GM23338 (cell line): ENCODE measurements at regions not wholly inside any gene's neighbourhood (a gene's known extent, or its start where the extent isn't known, plus 50 kb on each side); places are given as distances from the start of the nearest gene placed in this dataset.

Experiments
- ATAC-seq: fragments of 200-7000 bp; cut with Tn5 transposase; 3 replicates; pipeline ENCODE4 v1.9.1; 2020
- DNase-seq: peaks from one replicate; pipeline ENCODE4 v3.0.0-alpha.2; 2015; ENCODE audit warnings: low spot score
- H2AFZ ChIP-seq: fragments of 200-600 bp; sonication (generic); 2 replicates; pipeline ENCODE4 v1.8.0; 2016; ENCODE audit warnings: antibody characterized with exemption, mild to moderate bottlenecking, moderate library complexity
- H3F3A ChIP-seq: fragments of 200-600 bp; sonication (generic); replicated peaks from 2 replicates; pipeline ENCODE4 v1.8.0; 2017; ENCODE audit warnings: antibody characterized with exemption, mixed run types, low read depth
- H3K27ac ChIP-seq: fragments of 200-600 bp; sonication (generic); 2 replicates; pipeline ENCODE4 v1.6.1; 2016; ENCODE audit warnings: low read depth
- H3K27me3 ChIP-seq: fragments of 200-600 bp; sonication (generic); 2 replicates; pipeline ENCODE4 v1.8.0; 2016; ENCODE audit warnings: mild to moderate bottlenecking, mixed run types, moderate library complexity; ENCODE audit not compliant: insufficient read depth
- H3K36me3 ChIP-seq: fragments of 200-600 bp; sonication (generic); 2 replicates; pipeline ENCODE4 v1.8.0; 2016; ENCODE audit warnings: mild to moderate bottlenecking; ENCODE audit not compliant: insufficient read depth
- H3K4me1 ChIP-seq: fragments of 200-600 bp; sonication (generic); 2 replicates; pipeline ENCODE4 v1.8.0; 2016; ENCODE audit warnings: mild to moderate bottlenecking, moderate library complexity; ENCODE audit not compliant: insufficient read depth
- H3K4me2 ChIP-seq: fragments of 200-600 bp; sonication (generic); 2 replicates; pipeline ENCODE4 v1.7.1; 2017; ENCODE audit warnings: mixed run types
- H3K4me3 ChIP-seq: fragments of 200-600 bp; sonication (generic); 2 replicates; pipeline ENCODE4 v1.6.1; 2016; ENCODE audit warnings: mixed run types
- H3K79me2 ChIP-seq: fragments of 200-600 bp; sonication (generic); replicated peaks from 2 replicates; pipeline ENCODE4 v1.8.0; 2017; ENCODE audit warnings: mild to moderate bottlenecking; ENCODE audit not compliant: insufficient read depth
- H3K9me2 ChIP-seq: fragments of 200-600 bp; sonication (generic); 2 replicates; pipeline ENCODE4 v1.8.0; 2017; ENCODE audit not compliant: insufficient read depth
- H4K20me1 ChIP-seq: fragments of 200-600 bp; sonication (generic); replicated peaks from 2 replicates; pipeline ENCODE4 v1.8.0; 2017; ENCODE audit warnings: mild to moderate bottlenecking; ENCODE audit not compliant: insufficient read depth
- H3K27ac Mint-ChIP-seq: 2 replicates; pipeline ENCODE4 v1.8.0; 2020; ENCODE audit warnings: inconsistent platforms, mild to moderate bottlenecking, moderate library complexity, mixed read lengths
- H3K27me3 Mint-ChIP-seq: 3 replicates; pipeline ENCODE4 v1.8.0; 2022; ENCODE audit warnings: low read depth, mild to moderate bottlenecking, moderate library complexity, mixed read lengths, inconsistent platforms; ENCODE audit not compliant: insufficient read depth, poor library complexity
- H3K36me3 Mint-ChIP-seq: 3 replicates; pipeline ENCODE4 v1.8.0; 2021; ENCODE audit warnings: low read depth, mild to moderate bottlenecking, inconsistent platforms, moderate library complexity, mixed read lengths
- H3K4me1 Mint-ChIP-seq: 3 replicates; pipeline ENCODE4 v1.8.0; 2020; ENCODE audit warnings: mild to moderate bottlenecking, inconsistent platforms, mixed read lengths
- H3K4me3 Mint-ChIP-seq: 3 replicates; pipeline ENCODE4 v1.8.0; 2021; ENCODE audit warnings: moderate library complexity, mild to moderate bottlenecking, inconsistent platforms, mixed read lengths
- H3K9me3 Mint-ChIP-seq: 3 replicates; pipeline ENCODE4 v1.8.0; 2020; ENCODE audit warnings: moderate library complexity, mild to moderate bottlenecking, inconsistent platforms, mixed read lengths
- CREB1 ChIP-seq: fragments of 250-450 bp; sonication (Bioruptor Pico); IDR thresholded peaks from 2 replicates; pipeline ENCODE4 v1.5.0; 2020; ENCODE audit warnings: low read depth, mild to moderate bottlenecking, moderate library complexity
- EZH2 ChIP-seq: fragments of 200-600 bp; sonication (generic); IDR thresholded peaks from one replicate; pipeline ENCODE4 v1.8.0; 2017; ENCODE audit warnings: antibody characterized with exemption, mild to moderate bottlenecking, low read depth; ENCODE audit not compliant: unreplicated experiment
- EZH2phosphoT487 ChIP-seq: fragments of 200-600 bp; sonication (generic); IDR thresholded peaks from one replicate; pipeline ENCODE4 v1.8.1; 2018; ENCODE audit warnings: antibody characterized with exemption; ENCODE audit not compliant: unreplicated experiment
- JUNB ChIP-seq: IDR thresholded peaks from one replicate; pipeline ENCODE4 v1.6.1; 2016; ENCODE audit warnings: antibody characterized with exemption; ENCODE audit not compliant: unreplicated experiment
- NANOG ChIP-seq: IDR thresholded peaks from 2 replicates; pipeline ENCODE4 v1.6.1; 2016; ENCODE audit warnings: antibody characterized with exemption, borderline replicate concordance
- STAT1 ChIP-seq: IDR thresholded peaks from one replicate; pipeline ENCODE4 v1.6.1; 2016; ENCODE audit warnings: antibody characterized with exemption; ENCODE audit not compliant: unreplicated experiment
- ZNF114 ChIP-seq: fragments of 250-450 bp; sonication (Bioruptor Pico); IDR thresholded peaks from 2 replicates; pipeline ENCODE4 v1.5.0; 2020; ENCODE audit warnings: mild to moderate bottlenecking, moderate library complexity
- ZNF331 ChIP-seq: fragments of 250-450 bp; sonication (Bioruptor Pico); IDR thresholded peaks from 2 replicates; pipeline ENCODE4 v1.5.0; 2020; ENCODE audit warnings: low read depth, mild to moderate bottlenecking, moderate library complexity
- TF ChIP-seq, protein P1 (sequence below): IDR thresholded peaks from 2 replicates; pipeline ENCODE4 v1.6.1; 2016; ENCODE audit warnings: antibody characterized with exemption
- TF ChIP-seq, protein P2 (sequence below): fragments of 250-450 bp; sonication (Bioruptor Pico); IDR thresholded peaks from 2 replicates; pipeline ENCODE4 v1.5.0; 2020; ENCODE audit warnings: mild to moderate bottlenecking, moderate library complexity
- TF ChIP-seq, protein P3 (sequence below), 2 experiments: fragments of 200-600 bp in 1 of 2; sonication (generic) in 1 of 2; conservative IDR thresholded peaks; 2 replicates each; pipeline versions ENCODE4 v1.5.1 to v1.6.1; 2016 to 2017; ENCODE audit warnings: antibody characterized with exemption in 2 of 2, low read depth in 2 of 2, mild to moderate bottlenecking in 2 of 2, moderate library complexity in 1 of 2

DNA sequence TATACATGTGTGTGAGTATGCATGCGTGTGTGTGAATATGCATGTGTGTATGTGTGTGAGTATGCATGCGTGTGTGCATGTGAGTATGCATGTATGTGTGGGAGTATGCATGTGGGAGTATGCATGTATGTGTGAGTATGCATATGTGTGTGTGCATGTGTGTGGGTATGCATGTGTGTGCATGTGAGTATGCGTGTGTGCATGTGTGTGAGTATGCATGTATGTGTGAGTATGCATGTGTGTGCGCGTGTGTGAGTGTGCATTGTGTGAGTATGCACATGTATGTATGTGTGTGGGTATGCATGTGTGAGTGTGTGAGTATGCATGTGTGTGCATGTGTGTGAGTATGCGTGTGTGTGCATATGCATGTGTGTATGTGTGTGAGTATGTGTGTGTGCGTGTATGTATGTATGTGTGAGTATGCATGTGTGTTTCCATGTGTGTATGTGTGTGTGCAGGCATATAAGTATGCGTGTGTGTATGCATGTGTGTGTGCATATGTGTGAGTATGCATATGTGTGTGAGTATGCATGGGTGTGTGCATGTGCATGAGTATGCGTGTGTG, 97.9 kb upstream of the MED13L start:
- Histone ChIP-seq H3F3A (peaks cover 14% of the 10 kb centered on the region), H3K36me3 (no peaks in the 10 kb centered on the region), H3K4me1 (peaks cover 7% of the 10 kb centered on the region), H3K9me2 (no peaks in the 10 kb centered on the region; the same call in 1 of the 2 replicates), H4K20me1 (no peaks in the 10 kb centered on the region), H3K27me3 (no peaks in the 10 kb centered on the region), H3K27ac (no peak overlapping the region), H3K4me2 (no peak overlapping the region), H3K4me3 (no peak overlapping the region), H3K79me2 (no peaks in the 10 kb centered on the region), H2AFZ (no peak overlapping the region)
- Mint-ChIP-seq H3K27ac (no peak overlapping the region), H3K9me3 (peaks cover 7% of the 10 kb centered on the region; the same call in 2 of the 3 replicates), H3K4me3 (no peak overlapping the region), H3K27me3 (peaks cover 17% of the 10 kb centered on the region), H3K4me1 (peaks cover 32% of the 10 kb centered on the region), H3K36me3 (no peaks in the 10 kb centered on the region)
- ATAC-seq: no peak
- no peak for DNase-seq
- TF ChIP-seq JUNB (no peak), CREB1 (CRISPR knock-in tag) (no peak), STAT1 (no peak), ZNF114 (CRISPR knock-in tag) (no peak), EZH2 (no peak), EZH2phosphoT487 (no peak), NANOG (no peak), ZNF331 (CRISPR knock-in tag) (no peak)
- TF ChIP-seq, protein P1, sequence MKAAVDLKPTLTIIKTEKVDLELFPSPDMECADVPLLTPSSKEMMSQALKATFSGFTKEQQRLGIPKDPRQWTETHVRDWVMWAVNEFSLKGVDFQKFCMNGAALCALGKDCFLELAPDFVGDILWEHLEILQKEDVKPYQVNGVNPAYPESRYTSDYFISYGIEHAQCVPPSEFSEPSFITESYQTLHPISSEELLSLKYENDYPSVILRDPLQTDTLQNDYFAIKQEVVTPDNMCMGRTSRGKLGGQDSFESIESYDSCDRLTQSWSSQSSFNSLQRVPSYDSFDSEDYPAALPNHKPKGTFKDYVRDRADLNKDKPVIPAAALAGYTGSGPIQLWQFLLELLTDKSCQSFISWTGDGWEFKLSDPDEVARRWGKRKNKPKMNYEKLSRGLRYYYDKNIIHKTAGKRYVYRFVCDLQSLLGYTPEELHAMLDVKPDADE: no peak
- TF ChIP-seq, protein P2, sequence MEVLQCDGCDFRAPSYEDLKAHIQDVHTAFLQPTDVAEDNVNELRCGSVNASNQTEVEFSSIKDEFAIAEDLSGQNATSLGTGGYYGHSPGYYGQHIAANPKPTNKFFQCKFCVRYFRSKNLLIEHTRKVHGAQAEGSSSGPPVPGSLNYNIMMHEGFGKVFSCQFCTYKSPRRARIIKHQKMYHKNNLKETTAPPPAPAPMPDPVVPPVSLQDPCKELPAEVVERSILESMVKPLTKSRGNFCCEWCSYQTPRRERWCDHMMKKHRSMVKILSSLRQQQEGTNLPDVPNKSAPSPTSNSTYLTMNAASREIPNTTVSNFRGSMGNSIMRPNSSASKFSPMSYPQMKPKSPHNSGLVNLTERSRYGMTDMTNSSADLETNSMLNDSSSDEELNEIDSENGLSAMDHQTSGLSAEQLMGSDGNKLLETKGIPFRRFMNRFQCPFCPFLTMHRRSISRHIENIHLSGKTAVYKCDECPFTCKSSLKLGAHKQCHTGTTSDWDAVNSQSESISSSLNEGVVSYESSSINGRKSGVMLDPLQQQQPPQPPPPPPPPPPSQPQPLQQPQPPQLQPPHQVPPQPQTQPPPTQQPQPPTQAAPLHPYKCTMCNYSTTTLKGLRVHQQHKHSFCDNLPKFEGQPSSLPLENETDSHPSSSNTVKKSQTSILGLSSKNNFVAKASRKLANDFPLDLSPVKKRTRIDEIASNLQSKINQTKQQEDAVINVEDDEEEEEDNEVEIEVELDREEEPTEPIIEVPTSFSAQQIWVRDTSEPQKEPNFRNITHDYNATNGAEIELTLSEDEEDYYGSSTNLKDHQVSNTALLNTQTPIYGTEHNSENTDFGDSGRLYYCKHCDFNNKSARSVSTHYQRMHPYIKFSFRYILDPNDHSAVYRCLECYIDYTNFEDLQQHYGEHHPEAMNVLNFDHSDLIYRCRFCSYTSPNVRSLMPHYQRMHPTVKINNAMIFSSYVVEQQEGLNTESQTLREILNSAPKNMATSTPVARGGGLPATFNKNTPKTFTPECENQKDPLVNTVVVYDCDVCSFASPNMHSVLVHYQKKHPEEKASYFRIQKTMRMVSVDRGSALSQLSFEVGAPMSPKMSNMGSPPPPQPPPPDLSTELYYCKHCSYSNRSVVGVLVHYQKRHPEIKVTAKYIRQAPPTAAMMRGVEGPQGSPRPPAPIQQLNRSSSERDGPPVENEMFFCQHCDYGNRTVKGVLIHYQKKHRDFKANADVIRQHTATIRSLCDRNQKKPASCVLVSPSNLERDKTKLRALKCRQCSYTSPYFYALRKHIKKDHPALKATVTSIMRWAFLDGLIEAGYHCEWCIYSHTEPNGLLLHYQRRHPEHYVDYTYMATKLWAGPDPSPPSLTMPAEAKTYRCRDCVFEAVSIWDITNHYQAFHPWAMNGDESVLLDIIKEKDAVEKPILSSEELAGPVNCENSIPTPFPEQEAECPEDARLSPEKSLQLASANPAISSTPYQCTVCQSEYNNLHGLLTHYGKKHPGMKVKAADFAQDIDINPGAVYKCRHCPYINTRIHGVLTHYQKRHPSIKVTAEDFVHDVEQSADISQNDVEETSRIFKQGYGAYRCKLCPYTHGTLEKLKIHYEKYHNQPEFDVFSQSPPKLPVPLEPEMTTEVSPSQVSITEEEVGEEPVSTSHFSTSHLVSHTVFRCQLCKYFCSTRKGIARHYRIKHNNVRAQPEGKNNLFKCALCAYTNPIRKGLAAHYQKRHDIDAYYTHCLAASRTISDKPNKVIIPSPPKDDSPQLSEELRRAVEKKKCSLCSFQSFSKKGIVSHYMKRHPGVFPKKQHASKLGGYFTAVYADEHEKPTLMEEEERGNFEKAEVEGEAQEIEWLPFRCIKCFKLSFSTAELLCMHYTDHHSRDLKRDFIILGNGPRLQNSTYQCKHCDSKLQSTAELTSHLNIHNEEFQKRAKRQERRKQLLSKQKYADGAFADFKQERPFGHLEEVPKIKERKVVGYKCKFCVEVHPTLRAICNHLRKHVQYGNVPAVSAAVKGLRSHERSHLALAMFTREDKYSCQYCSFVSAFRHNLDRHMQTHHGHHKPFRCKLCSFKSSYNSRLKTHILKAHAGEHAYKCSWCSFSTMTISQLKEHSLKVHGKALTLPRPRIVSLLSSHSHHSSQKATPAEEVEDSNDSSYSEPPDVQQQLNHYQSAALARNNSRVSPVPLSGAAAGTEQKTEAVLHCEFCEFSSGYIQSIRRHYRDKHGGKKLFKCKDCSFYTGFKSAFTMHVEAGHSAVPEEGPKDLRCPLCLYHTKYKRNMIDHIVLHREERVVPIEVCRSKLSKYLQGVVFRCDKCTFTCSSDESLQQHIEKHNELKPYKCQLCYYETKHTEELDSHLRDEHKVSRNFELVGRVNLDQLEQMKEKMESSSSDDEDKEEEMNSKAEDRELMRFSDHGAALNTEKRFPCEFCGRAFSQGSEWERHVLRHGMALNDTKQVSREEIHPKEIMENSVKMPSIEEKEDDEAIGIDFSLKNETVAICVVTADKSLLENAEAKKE (CRISPR knock-in tag): no peak
- TF ChIP-seq, protein P3, sequence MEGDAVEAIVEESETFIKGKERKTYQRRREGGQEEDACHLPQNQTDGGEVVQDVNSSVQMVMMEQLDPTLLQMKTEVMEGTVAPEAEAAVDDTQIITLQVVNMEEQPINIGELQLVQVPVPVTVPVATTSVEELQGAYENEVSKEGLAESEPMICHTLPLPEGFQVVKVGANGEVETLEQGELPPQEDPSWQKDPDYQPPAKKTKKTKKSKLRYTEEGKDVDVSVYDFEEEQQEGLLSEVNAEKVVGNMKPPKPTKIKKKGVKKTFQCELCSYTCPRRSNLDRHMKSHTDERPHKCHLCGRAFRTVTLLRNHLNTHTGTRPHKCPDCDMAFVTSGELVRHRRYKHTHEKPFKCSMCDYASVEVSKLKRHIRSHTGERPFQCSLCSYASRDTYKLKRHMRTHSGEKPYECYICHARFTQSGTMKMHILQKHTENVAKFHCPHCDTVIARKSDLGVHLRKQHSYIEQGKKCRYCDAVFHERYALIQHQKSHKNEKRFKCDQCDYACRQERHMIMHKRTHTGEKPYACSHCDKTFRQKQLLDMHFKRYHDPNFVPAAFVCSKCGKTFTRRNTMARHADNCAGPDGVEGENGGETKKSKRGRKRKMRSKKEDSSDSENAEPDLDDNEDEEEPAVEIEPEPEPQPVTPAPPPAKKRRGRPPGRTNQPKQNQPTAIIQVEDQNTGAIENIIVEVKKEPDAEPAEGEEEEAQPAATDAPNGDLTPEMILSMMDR (conservative IDR thresholded peaks at IDR 0.05; ENCODE audit: low read depth in 2 of 2): no peak
